Activated naive CD4-positive, alpha-beta T cell treated with anti-CD3 and anti-CD28 coated beads, Interleukin-2, amount 50 U/mL, for 72 hours (primary cell): ENCODE measurements at regions not wholly inside any gene's neighbourhood (a gene's known extent, or its start where the extent isn't known, plus 50 kb on each side); places are given as distances from the start of the nearest gene placed in this dataset.

ENCODE experiments used
- ATAC-seq, 2 donors: fragments of 150-1000 bp; cut with Tn5 transposase; 2 replicates each; pipeline ENCODE4 v1.10.0; 2021; ENCODE audit warnings: mild to moderate bottlenecking in 2 of 2, moderate library complexity in 2 of 2
- DNase-seq, 2 donors: peaks; one replicate each; pipeline ENCODE4 v3.0.0; 2021 to 2022; ENCODE audit warnings: low spot score in 2 of 2
- H3K27ac Mint-ChIP-seq, 2 donors: one replicate each; pipeline ENCODE4 v1.8.0; 2022; ENCODE audit warnings: mild to moderate bottlenecking in 2 of 2, mixed read lengths in 2 of 2
- H3K36me3 Mint-ChIP-seq, 2 donors: one replicate each; pipeline ENCODE4 v1.8.0; 2022; ENCODE audit warnings: mixed read lengths in 2 of 2
- H3K9me3 Mint-ChIP-seq, 2 donors: one replicate each; pipeline ENCODE4 v1.8.0; 2022; ENCODE audit warnings: mixed read lengths in 2 of 2

GRCh38 chr2:9681427-9681817, 50.6 kb upstream of the YWHAQ start:
- Mint-ChIP-seq H3K27ac (no peak overlapping the region), H3K9me3 (peaks cover 0 to 10% of the 10 kb centered on the region in 2 donors), H3K36me3 (no peaks in the 10 kb centered on the region)
- DNase-seq (no peak), ATAC-seq (peak in 1 of 2 donors; percentile 36)

- ATAC-seq (no peak), DNase-seq (no peak)
- Mint-ChIP-seq H3K9me3 (peaks cover 0 to 4% of the 10 kb centered on the region in 2 donors), H3K36me3 (no peaks in the 10 kb centered on the region), H3K27ac (no peak overlapping the region)
Observed at GRCh38 chr2:9685637-9686036, 54.8 kb upstream of the YWHAQ start.

- ATAC-seq (no peak), DNase-seq (no peak)
- Mint-ChIP-seq H3K9me3 (no peaks in the 10 kb centered on the region), H3K27ac (no peak overlapping the region), H3K36me3 (no peaks in the 10 kb centered on the region)
Observed at GRCh38 chr2:9686061-9686460, 55.3 kb upstream of the YWHAQ start.

GRCh38 chr2:9690252-9690651, 59.5 kb upstream of the YWHAQ start:
- no peaks in the 10 kb centered on the region for H3K9me3 Mint-ChIP-seq
- H3K27ac Mint-ChIP-seq, result no peak overlapping the region
- DNase-seq (no peak), ATAC-seq (no peak)
- H3K36me3 Mint-ChIP-seq, result no peaks in the 10 kb centered on the region

- Mint-ChIP-seq H3K9me3 (no peaks in the 10 kb centered on the region), H3K27ac (no peak overlapping the region), H3K36me3 (no peaks in the 10 kb centered on the region)
- DNase-seq (no peak), ATAC-seq (no peak)
Observed at GRCh38 chr2:9690716-9691498, 60.1 kb upstream of the YWHAQ start.

GRCh38 chr2:9692456-9693195, 61.8 kb upstream of the YWHAQ start:
- H3K36me3 Mint-ChIP-seq, result no peaks in the 10 kb centered on the region
- H3K27ac Mint-ChIP-seq, result no peak overlapping the region
- no peaks in the 10 kb centered on the region for H3K9me3 Mint-ChIP-seq
- ATAC-seq (peak; percentile 26), DNase-seq (no peak)

GRCh38 chr2:9693196-9693491, 62.3 kb upstream of the YWHAQ start:
- no peak for DNase-seq
- Mint-ChIP-seq H3K36me3 (no peaks in the 10 kb centered on the region), H3K9me3 (no peaks in the 10 kb centered on the region), H3K27ac (peak overlapping the region in 1 of 2 donors; percentile 60)
- ATAC-seq, result peak; percentile 11 to 81

GRCh38 chr2:9693646-9694045, 62.8 kb upstream of the YWHAQ start:
- no peaks in the 10 kb centered on the region for H3K9me3 Mint-ChIP-seq
- ATAC-seq, result no peak
- no peak overlapping the region for H3K27ac Mint-ChIP-seq
- no peak for DNase-seq
- no peaks in the 10 kb centered on the region for H3K36me3 Mint-ChIP-seq

GRCh38 chr2:9694661-9695234, 64.0 kb upstream of the YWHAQ start:
- no peak for DNase-seq
- no peaks in the 10 kb centered on the region for H3K9me3 Mint-ChIP-seq
- no peak overlapping the region for H3K27ac Mint-ChIP-seq
- no peak for ATAC-seq
- no peaks in the 10 kb centered on the region for H3K36me3 Mint-ChIP-seq

- H3K9me3 Mint-ChIP-seq, result peaks cover 3 to 4% of the 10 kb centered on the region in 2 donors
- no peak overlapping the region for H3K27ac Mint-ChIP-seq
- no peak for ATAC-seq
- H3K36me3 Mint-ChIP-seq, result no peaks in the 10 kb centered on the region
- DNase-seq, result no peak
Observed at GRCh38 chr2:9695941-9696340, 65.1 kb upstream of the YWHAQ start.

GRCh38 chr2:9696731-9697130, 65.9 kb upstream of the YWHAQ start:
- no peaks in the 10 kb centered on the region for H3K36me3 Mint-ChIP-seq
- DNase-seq (no peak), ATAC-seq (no peak)
- no peak overlapping the region for H3K27ac Mint-ChIP-seq
- H3K9me3 Mint-ChIP-seq, result peaks cover 9% of the 10 kb centered on the region in 2 donors

GRCh38 chr2:9697909-9698308, 67.1 kb upstream of the YWHAQ start:
- Mint-ChIP-seq H3K9me3 (peaks cover 14 to 15% of the 10 kb centered on the region in 2 donors), H3K36me3 (peaks cover 0 to 4% of the 10 kb centered on the region in 2 donors), H3K27ac (peak overlapping the region; percentile 2 to 53)
- DNase-seq (peak in 1 of 2 donors; percentile 27), ATAC-seq (peak; percentile 60 to 84)

- peaks cover 0 to 4% of the 10 kb centered on the region in 2 donors for H3K36me3 Mint-ChIP-seq
- ATAC-seq (no peak), DNase-seq (no peak)
- H3K9me3 Mint-ChIP-seq, result peaks cover 14 to 15% of the 10 kb centered on the region in 2 donors
- H3K27ac Mint-ChIP-seq, result no peak overlapping the region
Observed at GRCh38 chr2:9699139-9700108, 68.6 kb upstream of the YWHAQ start.

GRCh38 chr2:9700109-9700495, 69.3 kb upstream of the YWHAQ start:
- no peak for DNase-seq
- H3K9me3 Mint-ChIP-seq, result peaks cover 14 to 15% of the 10 kb centered on the region in 2 donors
- no peak overlapping the region for H3K27ac Mint-ChIP-seq
- H3K36me3 Mint-ChIP-seq, result peaks cover 0 to 4% of the 10 kb centered on the region in 2 donors
- ATAC-seq, result no peak

- Mint-ChIP-seq H3K9me3 (peaks cover 14 to 15% of the 10 kb centered on the region in 2 donors), H3K36me3 (peaks cover 0 to 4% of the 10 kb centered on the region in 2 donors), H3K27ac (no peak overlapping the region)
- DNase-seq (no peak), ATAC-seq (no peak)
Observed at GRCh38 chr2:9702604-9703084, 71.8 kb upstream of the YWHAQ start.

GRCh38 chr2:9703085-9703678, 72.4 kb upstream of the YWHAQ start:
- peak overlapping the region; percentile 13 to 58 for H3K27ac Mint-ChIP-seq
- DNase-seq (peak; percentile 67 to 70), ATAC-seq (peak; percentile 92 to 95)
- H3K9me3 Mint-ChIP-seq, result peaks cover 14 to 15% of the 10 kb centered on the region in 2 donors
- peaks cover 0 to 4% of the 10 kb centered on the region in 2 donors for H3K36me3 Mint-ChIP-seq
